ENCODE measurements at regions not wholly inside any gene's neighbourhood (a gene's known extent, or its start where the extent isn't known, plus 50 kb on each side); places are given as distances from the start of the nearest gene placed in this dataset.

- no peak for TF ChIP-seq CTCF (IDR thresholded peaks at IDR 0.05; ENCODE audit: borderline replicate concordance, control extremely low read depth, extremely low read depth, insufficient read depth, missing control alignments)
- no peak for DNase-seq (ENCODE audit: low spot score)
- in situ Hi-C loops (cut with MboI; ENCODE audit: low sequenced_read_pairs, unreplicated experiment): no loop called here
These were observed 1510.3 kb upstream of the SEL1L start for GRCh38 chr14:83044001-83044400.

GRCh38 chr14:83047059-83047830 is 1513.6 kb upstream of the SEL1L start:
- no peak for TF ChIP-seq CTCF (IDR thresholded peaks at IDR 0.05; ENCODE audit: borderline replicate concordance, control extremely low read depth, extremely low read depth, insufficient read depth, missing control alignments)
- DNase-seq (ENCODE audit: low spot score): no peak
- in situ Hi-C loops (cut with MboI; ENCODE audit: low sequenced_read_pairs, unreplicated experiment): no loop called here

GRCh38 chr14:83053022-83053710 is 1519.5 kb upstream of the SEL1L start:
- no peak for TF ChIP-seq CTCF (IDR thresholded peaks at IDR 0.05; ENCODE audit: borderline replicate concordance, control extremely low read depth, extremely low read depth, insufficient read depth, missing control alignments)
- in situ Hi-C loops (cut with MboI; ENCODE audit: low sequenced_read_pairs, unreplicated experiment): no loop called here
- DNase-seq (ENCODE audit: low spot score): no peak

- DNase-seq (ENCODE audit: low spot score): no peak
- in situ Hi-C loops (cut with MboI; ENCODE audit: low sequenced_read_pairs, unreplicated experiment): no loop called here
- TF ChIP-seq CTCF (IDR thresholded peaks at IDR 0.05; ENCODE audit: borderline replicate concordance, control extremely low read depth, extremely low read depth, insufficient read depth, missing control alignments): no peak
These were observed 1524.4 kb upstream of the SEL1L start for GRCh38 chr14:83058068-83058467.

GRCh38 chr14:83071888-83072501 is 1538.3 kb upstream of the SEL1L start:
- in situ Hi-C loops (cut with MboI; ENCODE audit: low sequenced_read_pairs, unreplicated experiment): no loop called here
- DNase-seq (ENCODE audit: low spot score): peak; percentile 17
- peak; percentile 21 for TF ChIP-seq CTCF (IDR thresholded peaks at IDR 0.05; ENCODE audit: borderline replicate concordance, control extremely low read depth, extremely low read depth, insufficient read depth, missing control alignments)

- in situ Hi-C loops (cut with MboI; ENCODE audit: low sequenced_read_pairs, unreplicated experiment): no loop called here
- TF ChIP-seq CTCF (IDR thresholded peaks at IDR 0.05; ENCODE audit: borderline replicate concordance, control extremely low read depth, extremely low read depth, insufficient read depth, missing control alignments): no peak
- no peak for DNase-seq (ENCODE audit: low spot score)
These were observed 1551.5 kb upstream of the SEL1L start for GRCh38 chr14:83085136-83085535.

Data from GM13976 (cell line).